Stimulated activated CD4-positive, alpha-beta T cell treated with anti-CD3 and anti-CD28 coated beads, Interleukin-12 subunit alpha, Interleukin-12 subunit beta, amount 100 ng/mL, for 48 hours (primary cell): ENCODE measurements at regions not wholly inside any gene's neighbourhood (a gene's known extent, or its start where the extent isn't known, plus 50 kb on each side); places are given as distances from the start of the nearest gene placed in this dataset.

Experiments used
- DNase-seq, 3 donors: peaks; one replicate each; pipeline ENCODE4 v3.0.0-alpha.2; 2020; ENCODE audit warnings: low read depth in 2 of 3, low spot score in 1 of 3

DNA sequence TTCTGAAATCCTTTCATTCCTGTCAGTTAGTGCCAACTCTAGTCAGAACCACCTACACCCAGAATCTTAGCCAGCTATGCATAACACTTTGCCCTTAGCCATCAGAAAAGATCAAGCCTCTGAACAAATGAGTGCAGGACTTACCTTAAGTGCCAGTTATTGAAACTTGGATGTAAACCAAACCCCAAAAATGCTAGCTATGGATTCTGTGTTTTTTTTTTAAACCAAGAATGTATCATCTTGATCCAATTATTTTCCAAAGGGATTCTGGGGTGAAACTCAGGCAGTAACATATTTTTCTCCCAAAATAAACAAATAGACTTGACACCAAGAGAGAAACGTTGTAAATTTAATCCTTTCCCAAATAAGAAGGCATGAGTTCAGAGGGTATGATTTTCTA, 538.6 kb upstream of the ADAMTS5 start:
- DNase-seq = no peak

GRCh38 chr21:27502801-27503200, 535.9 kb upstream of the ADAMTS5 start:
- DNase-seq = no peak

- no peak for DNase-seq
Observed at GRCh38 chr21:27498025-27498424, 531.1 kb upstream of the ADAMTS5 start.

GRCh38 chr21:27495836-27496235, 528.9 kb upstream of the ADAMTS5 start:
- no peak for DNase-seq

DNA sequence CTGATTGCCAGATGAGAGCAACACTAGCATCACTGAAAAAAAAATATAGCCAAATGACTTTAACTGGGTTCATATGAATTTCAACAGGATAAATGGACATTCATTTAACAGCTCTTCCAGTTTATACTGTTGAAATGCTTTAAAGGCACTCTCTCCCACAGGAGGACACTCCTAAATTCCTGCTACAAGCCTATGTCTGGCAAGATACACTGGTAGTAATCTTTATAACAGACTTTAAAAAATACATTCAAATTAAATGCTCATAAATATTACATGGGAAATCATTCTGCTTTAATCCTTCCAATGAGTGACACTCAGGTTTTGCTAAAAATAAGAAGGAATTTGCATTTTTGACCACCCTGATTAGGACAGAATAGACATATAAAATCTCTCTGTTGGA, 526.7 kb upstream of the ADAMTS5 start:
- no peak for DNase-seq

- DNase-seq = no peak
Observed at GRCh38 chr21:27487676-27488075, 520.8 kb upstream of the ADAMTS5 start.

DNA sequence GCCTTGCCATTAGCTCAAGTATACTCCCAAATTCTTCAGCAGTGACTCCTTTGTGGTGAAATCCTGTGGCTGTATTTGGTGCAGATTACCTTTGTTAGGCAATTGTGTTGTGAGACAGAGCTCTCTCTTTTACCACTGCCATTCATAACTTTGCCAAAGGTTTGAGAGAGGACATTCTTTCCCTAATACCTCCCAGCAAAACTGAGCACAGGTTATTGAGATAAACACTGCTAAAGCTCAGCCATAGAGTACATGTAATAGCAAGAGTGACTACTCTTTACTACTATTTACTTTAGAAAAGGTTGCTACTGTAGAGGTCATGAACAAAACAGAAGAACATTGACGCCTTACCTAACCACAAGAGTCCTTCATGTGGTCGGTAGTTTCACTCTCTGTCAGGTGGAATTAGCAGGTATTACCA, 514.0 kb upstream of the ADAMTS5 start:
- no peak for DNase-seq

DNA sequence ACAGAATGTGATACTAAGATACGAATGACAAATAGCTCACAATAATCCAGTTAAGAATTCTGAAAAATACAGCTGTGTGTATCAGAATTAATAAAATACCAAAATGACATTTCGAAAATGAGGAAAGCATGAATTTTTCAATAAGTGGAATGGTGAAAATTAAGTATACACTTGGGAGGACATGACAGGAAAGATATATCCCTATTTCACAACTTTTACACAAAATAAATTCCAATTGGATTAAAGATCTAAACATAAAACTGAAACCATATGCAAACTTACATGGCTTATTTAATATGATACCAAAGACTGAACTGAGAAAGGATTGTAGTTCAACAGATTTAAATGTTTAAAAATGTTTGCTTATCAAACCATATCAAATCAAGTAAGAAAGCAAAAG, 510.4 kb upstream of the ADAMTS5 start:
- no peak for DNase-seq

DNA sequence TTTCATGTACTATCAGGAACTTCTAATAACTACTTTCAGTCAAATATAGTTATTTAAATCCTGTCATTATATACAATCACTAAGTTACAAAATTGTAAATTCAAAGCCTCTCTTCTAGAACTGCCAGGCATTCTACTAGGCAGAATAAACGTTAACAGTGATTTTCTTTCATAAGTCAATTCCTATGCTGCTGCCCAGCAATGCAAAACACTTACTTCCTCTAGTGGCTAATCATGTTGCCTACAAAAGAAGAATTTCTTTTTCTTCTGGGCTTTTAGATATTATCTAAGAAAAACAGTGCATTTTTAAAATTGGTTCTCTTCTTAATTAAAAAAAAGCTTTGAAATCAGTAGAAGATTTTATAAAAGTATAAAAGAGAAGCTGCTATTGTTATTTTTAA, 509.8 kb upstream of the ADAMTS5 start:
- DNase-seq = no peak

GRCh38 chr21:27475363-27475955, 508.6 kb upstream of the ADAMTS5 start:
- DNase-seq = no peak

- DNase-seq = no peak
Observed at GRCh38 chr21:27467366-27467765, 500.5 kb upstream of the ADAMTS5 start.

GRCh38 chr21:27466140-27466539, 499.3 kb upstream of the ADAMTS5 start:
- DNase-seq = no peak

GRCh38 chr21:27464648-27465047, 497.8 kb upstream of the ADAMTS5 start:
- no peak for DNase-seq

DNA sequence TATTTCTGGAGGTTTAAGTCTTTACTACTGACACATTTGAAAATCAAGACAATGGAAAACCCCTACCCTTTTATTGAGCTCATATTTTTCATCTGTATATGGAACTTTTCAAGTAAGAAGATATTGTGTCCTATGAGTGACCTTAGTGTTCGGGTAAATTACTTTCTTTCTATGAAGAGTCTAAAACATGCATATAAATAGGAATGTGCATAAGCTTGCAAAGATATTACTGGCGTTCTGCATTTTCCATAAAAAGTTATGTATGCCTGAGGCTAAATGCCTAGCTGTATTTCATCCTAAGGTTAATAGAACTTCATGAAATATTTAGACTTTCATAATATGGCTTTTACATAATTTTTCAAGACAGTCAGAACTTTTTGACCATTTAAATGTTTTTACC, 495.8 kb upstream of the ADAMTS5 start:
- no peak for DNase-seq

GRCh38 chr21:27454234-27454633, 487.3 kb upstream of the ADAMTS5 start:
- no peak for DNase-seq

- no peak for DNase-seq
Observed at GRCh38 chr21:27451116-27451515, 484.2 kb upstream of the ADAMTS5 start.

- DNase-seq = no peak
Observed at GRCh38 chr21:27450216-27450615, 483.3 kb upstream of the ADAMTS5 start.

- no peak for DNase-seq
Observed at GRCh38 chr21:27448960-27449359, 482.1 kb upstream of the ADAMTS5 start.

DNA sequence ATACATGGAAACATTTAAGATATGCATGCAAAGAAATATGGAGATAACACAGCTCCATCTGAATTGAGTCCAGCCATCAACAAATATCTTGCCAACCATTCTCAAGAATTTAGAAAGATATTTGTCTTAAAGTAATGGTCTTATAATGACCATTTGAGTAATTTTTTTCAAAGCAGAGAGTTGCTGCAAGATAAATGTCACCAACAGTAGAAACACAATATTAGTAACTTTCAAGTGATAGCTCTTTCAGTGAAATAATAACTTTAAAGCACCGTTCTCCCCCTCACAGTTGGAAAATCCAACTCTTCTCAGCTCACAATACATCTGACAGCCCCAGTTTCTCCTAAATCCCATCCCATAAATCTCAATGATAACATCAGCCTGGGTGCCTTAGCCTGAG, 481.0 kb upstream of the ADAMTS5 start:
- DNase-seq = no peak

GRCh38 chr21:27429710-27430341, 462.9 kb upstream of the ADAMTS5 start:
- DNase-seq = no peak

DNA sequence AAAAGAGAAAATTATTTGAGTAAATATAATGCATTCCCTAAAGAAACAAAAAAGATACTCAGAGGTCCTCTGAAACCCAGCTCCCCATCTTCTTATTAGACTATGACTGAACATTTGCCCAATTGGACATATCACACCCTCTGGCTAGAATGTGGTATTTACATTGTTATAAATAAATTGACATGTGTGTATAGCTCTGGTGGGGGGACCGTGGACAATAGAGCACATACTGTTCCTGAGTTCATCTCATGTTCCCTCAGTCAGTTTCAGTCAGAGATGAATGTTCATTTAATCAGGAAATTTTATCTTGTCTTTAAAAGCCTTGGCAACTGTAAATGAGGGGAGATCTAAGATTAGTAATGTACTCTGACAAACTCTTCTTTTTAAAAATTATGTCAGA, 459.3 kb upstream of the ADAMTS5 start:
- DNase-seq = no peak

GRCh38 chr21:27425574-27425973, 458.7 kb upstream of the ADAMTS5 start:
- no peak for DNase-seq

- no peak for DNase-seq
Observed at GRCh38 chr21:27425172-27425571, 458.3 kb upstream of the ADAMTS5 start.
